ENCODE measurements at regions not wholly inside any gene's neighbourhood (a gene's known extent, or its start where the extent isn't known, plus 50 kb on each side); places are given as distances from the start of the nearest gene placed in this dataset.
"Not testable (repeated sequence)": the region's sequence is repeated elsewhere in the genome, so short reads cannot be mapped to it uniquely, and the experiment has no call there.

GRCh38 chr7:4460597-4460996 lies 221.5 kb upstream of the FOXK1 start:
- no peaks in the 10 kb centered on the region for H3K4me1 ChIP-seq (ENCODE audit: insufficient read depth, low read length)
- H3K9me3 ChIP-seq (ENCODE audit: control insufficient read depth, insufficient read depth, low read length): no peaks in the 10 kb centered on the region
- H3K9ac ChIP-seq (ENCODE audit: low read depth, low read length): no peak overlapping the region
- no peaks in the 10 kb centered on the region for H3K36me3 ChIP-seq (ENCODE audit: insufficient read depth, low read length)

GRCh38 chr7:4461531-4461930 lies 220.6 kb upstream of the FOXK1 start:
- no peaks in the 10 kb centered on the region for H3K4me1 ChIP-seq (ENCODE audit: insufficient read depth, low read length)
- H3K9ac ChIP-seq (ENCODE audit: low read depth, low read length): no peak overlapping the region
- H3K36me3 ChIP-seq (ENCODE audit: insufficient read depth, low read length): no peaks in the 10 kb centered on the region
- H3K9me3 ChIP-seq (ENCODE audit: control insufficient read depth, insufficient read depth, low read length): no peaks in the 10 kb centered on the region

GRCh38 chr7:4468320-4469102 lies 213.6 kb upstream of the FOXK1 start:
- Histone ChIP-seq H3K4me1 (ENCODE audit: insufficient read depth, low read length) (0 out of 2 replicates have a peak, but pooled peaks cover 4% of the 10 kb centered on the region), H3K9me3 (ENCODE audit: control insufficient read depth, insufficient read depth, low read length) (no peaks in the 10 kb centered on the region), H3K9ac (ENCODE audit: low read depth, low read length) (no peak overlapping the region), H3K36me3 (ENCODE audit: insufficient read depth, low read length) (no peaks in the 10 kb centered on the region)

- H3K9me3 ChIP-seq (ENCODE audit: control insufficient read depth, insufficient read depth, low read length): no peaks in the 10 kb centered on the region
- 0 out of 2 replicates have a peak, but pooled peaks cover 4% of the 10 kb centered on the region for H3K4me1 ChIP-seq (ENCODE audit: insufficient read depth, low read length)
- no peaks in the 10 kb centered on the region for H3K36me3 ChIP-seq (ENCODE audit: insufficient read depth, low read length)
- no peak overlapping the region for H3K9ac ChIP-seq (ENCODE audit: low read depth, low read length)
These were observed 211.8 kb upstream of the FOXK1 start for GRCh38 chr7:4470246-4470645.

- no peaks in the 10 kb centered on the region for H3K36me3 ChIP-seq (ENCODE audit: insufficient read depth, low read length)
- H3K9ac ChIP-seq (ENCODE audit: low read depth, low read length): no peak overlapping the region
- H3K9me3 ChIP-seq (ENCODE audit: control insufficient read depth, insufficient read depth, low read length): no peaks in the 10 kb centered on the region
- H3K4me1 ChIP-seq (ENCODE audit: insufficient read depth, low read length): 0 out of 2 replicates have a peak, but pooled peaks cover 4% of the 10 kb centered on the region
These were observed 209.4 kb upstream of the FOXK1 start for GRCh38 chr7:4472728-4473127.

GRCh38 chr7:4479367-4480039 lies 202.6 kb upstream of the FOXK1 start:
- H3K4me1 ChIP-seq (ENCODE audit: insufficient read depth, low read length): no peaks in the 10 kb centered on the region
- no peaks in the 10 kb centered on the region for H3K36me3 ChIP-seq (ENCODE audit: insufficient read depth, low read length)
- no peak overlapping the region for H3K9ac ChIP-seq (ENCODE audit: low read depth, low read length)
- H3K9me3 ChIP-seq (ENCODE audit: control insufficient read depth, insufficient read depth, low read length): peaks cover 6% of the 10 kb centered on the region; the same call in 1 of the 2 replicates

- H3K36me3 ChIP-seq (ENCODE audit: insufficient read depth, low read length); H3K9me3 ChIP-seq (ENCODE audit: control insufficient read depth, insufficient read depth, low read length); H3K4me1 ChIP-seq (ENCODE audit: insufficient read depth, low read length); H3K9ac ChIP-seq (ENCODE audit: low read depth, low read length): not testable (repeated sequence)
These were observed 202.0 kb upstream of the FOXK1 start for GRCh38 chr7:4480131-4480530.

GRCh38 chr7:4483851-4484250 lies 198.2 kb upstream of the FOXK1 start:
- Histone ChIP-seq H3K36me3 (ENCODE audit: insufficient read depth, low read length) (no peaks in the 10 kb centered on the region), H3K9me3 (ENCODE audit: control insufficient read depth, insufficient read depth, low read length) (peaks cover 6% of the 10 kb centered on the region; the same call in 1 of the 2 replicates), H3K9ac (ENCODE audit: low read depth, low read length) (no peak overlapping the region), H3K4me1 (ENCODE audit: insufficient read depth, low read length) (no peaks in the 10 kb centered on the region)

- no peaks in the 10 kb centered on the region for H3K36me3 ChIP-seq (ENCODE audit: insufficient read depth, low read length)
- peaks cover 6% of the 10 kb centered on the region; the same call in 1 of the 2 replicates for H3K9me3 ChIP-seq (ENCODE audit: control insufficient read depth, insufficient read depth, low read length)
- no peak overlapping the region for H3K9ac ChIP-seq (ENCODE audit: low read depth, low read length)
These were observed 197.6 kb upstream of the FOXK1 start for GRCh38 chr7:4484545-4484944.

GRCh38 chr7:4486907-4487306 lies 195.2 kb upstream of the FOXK1 start:
- no peaks in the 10 kb centered on the region for H3K4me1 ChIP-seq (ENCODE audit: insufficient read depth, low read length)
- no peak overlapping the region for H3K9ac ChIP-seq (ENCODE audit: low read depth, low read length)
- no peaks in the 10 kb centered on the region for H3K36me3 ChIP-seq (ENCODE audit: insufficient read depth, low read length)
- H3K9me3 ChIP-seq (ENCODE audit: control insufficient read depth, insufficient read depth, low read length): peaks cover 6% of the 10 kb centered on the region; the same call in 1 of the 2 replicates

More at GRCh38 chr7:4484545-4484944, 197.6 kb upstream of the FOXK1 start:
- H3K4me1 ChIP-seq (ENCODE audit: insufficient read depth, low read length): no peaks in the 10 kb centered on the region

GRCh38 chr7:4496911-4497310 lies 185.2 kb upstream of the FOXK1 start:
- not testable (repeated sequence) for H3K9ac ChIP-seq (ENCODE audit: low read depth, low read length); H3K9me3 ChIP-seq (ENCODE audit: control insufficient read depth, insufficient read depth, low read length); H3K36me3 ChIP-seq (ENCODE audit: insufficient read depth, low read length); H3K4me1 ChIP-seq (ENCODE audit: insufficient read depth, low read length)

- Histone ChIP-seq H3K9ac (ENCODE audit: low read depth, low read length) (no peak overlapping the region), H3K4me1 (ENCODE audit: insufficient read depth, low read length) (no peaks in the 10 kb centered on the region), H3K36me3 (ENCODE audit: insufficient read depth, low read length) (no peaks in the 10 kb centered on the region), H3K9me3 (ENCODE audit: control insufficient read depth, insufficient read depth, low read length) (no peaks in the 10 kb centered on the region)
These were observed 181.3 kb upstream of the FOXK1 start for GRCh38 chr7:4500812-4501211.

- H3K9ac ChIP-seq (ENCODE audit: low read depth, low read length); H3K36me3 ChIP-seq (ENCODE audit: insufficient read depth, low read length); H3K4me1 ChIP-seq (ENCODE audit: insufficient read depth, low read length); H3K9me3 ChIP-seq (ENCODE audit: control insufficient read depth, insufficient read depth, low read length): not testable (repeated sequence)
These were observed 174.2 kb upstream of the FOXK1 start for GRCh38 chr7:4507886-4508285.

GRCh38 chr7:4513450-4513849 lies 168.6 kb upstream of the FOXK1 start:
- peaks cover 2% of the 10 kb centered on the region; the same call in 1 of the 2 replicates for H3K9me3 ChIP-seq (ENCODE audit: control insufficient read depth, insufficient read depth, low read length)
- H3K4me1 ChIP-seq (ENCODE audit: insufficient read depth, low read length): no peaks in the 10 kb centered on the region
- H3K36me3 ChIP-seq (ENCODE audit: insufficient read depth, low read length): no peaks in the 10 kb centered on the region
- no peak overlapping the region for H3K9ac ChIP-seq (ENCODE audit: low read depth, low read length)

Data from ES-I3 (cell line).